DMS153 (cell line): ENCODE measurements at regions not wholly inside any gene's neighbourhood (a gene's known extent, or its start where the extent isn't known, plus 50 kb on each side); places are given as distances from the start of the nearest gene placed in this dataset.

Experiments used
- DNase-seq: peaks from one replicate; lab custom pipeline; 2025; lab: John Stamatoyannopoulos, UW

DNA sequence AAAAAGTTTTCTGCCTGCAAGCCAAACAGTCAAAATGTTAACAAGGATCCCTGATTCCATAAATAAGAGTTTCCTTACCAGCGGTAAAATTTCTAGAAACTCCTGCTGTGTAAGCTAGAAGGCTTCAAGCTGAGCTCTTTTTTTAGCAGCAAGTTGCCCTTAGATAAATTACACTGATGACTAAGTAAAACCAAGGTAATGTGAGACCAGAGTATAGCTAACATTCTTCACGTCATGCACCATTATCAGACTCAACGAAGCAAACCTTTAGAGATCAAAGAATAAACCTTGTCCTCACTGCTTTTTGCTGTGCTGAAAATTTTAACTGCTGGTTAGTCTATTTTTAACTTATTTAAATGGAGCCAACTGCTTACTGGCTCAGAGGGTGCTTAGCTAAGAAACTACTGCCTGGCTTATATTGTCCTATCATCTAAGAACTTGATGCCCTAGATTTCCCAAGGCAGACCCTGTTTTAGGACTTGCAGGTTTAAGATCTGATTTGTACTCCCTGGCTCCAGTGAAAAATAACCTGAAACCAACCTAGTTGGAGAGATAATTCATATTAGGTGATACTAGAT, 900.7 kb downstream of the JRKL start:
- DNase-seq: no peak

GRCh38 chr11:97296301-97296700, 906.5 kb downstream of the JRKL start:
- DNase-seq: no peak

DNA sequence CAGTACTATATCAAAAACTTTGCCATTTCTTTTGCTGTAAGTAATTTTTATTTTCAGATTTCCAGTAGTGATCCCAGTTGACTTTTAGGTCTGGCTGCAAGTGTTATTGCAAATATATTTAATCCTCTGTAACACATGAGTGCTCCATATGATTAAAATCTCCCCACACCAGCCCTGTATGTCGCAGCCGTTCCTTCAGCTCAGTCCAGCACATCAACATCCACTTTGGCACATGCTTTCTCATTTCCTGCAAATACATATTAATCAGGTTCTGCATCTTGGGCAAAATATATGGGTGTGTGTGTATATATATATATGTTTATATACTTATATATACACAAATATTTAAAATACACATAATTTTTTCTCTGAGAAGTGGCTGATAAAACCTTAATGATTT, 919.5 kb downstream of the JRKL start:
- DNase-seq: no peak

DNA sequence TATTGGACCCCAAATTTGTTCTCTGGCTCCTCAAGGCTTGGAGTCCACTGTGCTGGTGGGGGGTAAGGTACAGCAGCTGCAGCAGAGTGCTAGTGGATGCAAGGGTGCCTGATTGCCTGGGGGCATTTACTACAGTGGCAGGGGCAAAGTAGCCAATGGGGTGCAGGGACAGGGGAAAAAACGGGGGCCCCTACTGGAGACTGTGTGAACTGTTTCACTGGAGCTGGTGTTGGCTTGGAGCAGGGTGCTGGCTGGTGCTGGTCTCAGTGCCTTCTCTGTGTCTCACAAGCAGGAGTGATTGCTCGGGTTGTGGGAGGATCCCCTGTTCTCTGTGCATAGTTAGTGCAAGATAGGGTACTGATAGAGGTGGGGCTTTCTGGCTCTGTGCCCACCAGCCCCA, 935.9 kb downstream of the JRKL start:
- no peak for DNase-seq

DNA sequence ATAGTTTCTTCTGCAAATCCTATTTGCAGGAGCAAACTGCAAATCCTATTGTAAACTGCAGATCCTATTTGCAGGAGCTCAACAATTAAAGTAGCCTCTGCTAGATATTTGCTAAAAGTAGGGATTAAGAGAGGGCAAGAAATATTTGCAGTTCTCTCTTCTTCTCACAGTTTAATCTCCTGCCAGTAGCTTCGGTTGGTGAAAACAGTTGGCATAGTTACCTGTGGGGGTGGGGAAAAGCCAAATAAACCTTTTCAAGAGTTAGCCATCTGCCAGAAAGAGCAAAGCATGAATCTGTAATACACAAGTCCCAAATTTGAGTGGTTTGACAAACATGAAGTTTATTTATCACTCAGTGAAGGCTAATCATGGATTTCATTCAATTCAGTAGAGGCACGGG, 942.5 kb downstream of the JRKL start:
- no peak for DNase-seq

- no peak for DNase-seq
Observed at GRCh38 chr11:97336064-97336463, 946.3 kb downstream of the JRKL start.

- DNase-seq: no peak
Observed at GRCh38 chr11:97345032-97345431, 955.2 kb downstream of the JRKL start.

DNA sequence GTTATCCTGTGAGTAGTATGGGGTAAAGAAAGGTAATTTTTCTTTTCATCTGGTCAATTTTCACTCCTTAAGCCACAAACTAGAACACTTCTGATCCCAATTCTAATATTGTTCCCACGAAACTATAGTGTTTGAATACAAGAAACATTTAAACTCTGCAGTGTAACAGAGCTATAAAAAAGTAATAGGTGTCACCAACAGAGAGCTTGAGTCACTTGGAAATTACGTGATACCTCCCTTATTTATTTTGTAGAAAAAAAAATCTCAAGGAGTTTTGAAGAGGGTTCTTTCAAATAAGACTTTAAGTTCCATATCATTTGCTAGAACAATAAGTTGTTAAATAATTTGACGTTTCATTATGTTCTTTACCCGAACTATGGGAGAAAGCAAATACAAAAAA, 959.4 kb downstream of the JRKL start:
- no peak for DNase-seq

DNA sequence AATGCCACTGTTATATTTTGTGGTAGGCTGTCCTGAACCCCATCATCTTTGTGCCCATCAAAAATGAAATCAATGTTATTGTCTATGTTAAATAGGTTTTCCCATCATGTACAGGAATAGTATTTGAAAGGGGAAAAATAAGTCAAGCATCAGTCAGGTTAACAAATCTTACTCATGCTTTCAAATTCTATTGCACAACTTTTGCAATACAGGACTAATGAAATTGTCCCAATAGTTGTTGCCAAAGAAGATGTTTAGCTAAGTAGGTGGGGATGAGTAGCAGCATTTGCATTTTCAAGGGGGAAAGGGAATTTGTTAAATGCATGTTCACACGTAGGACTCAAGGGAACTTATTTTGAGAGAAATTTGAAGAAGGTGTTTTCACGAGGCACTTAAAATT, 962.1 kb downstream of the JRKL start:
- DNase-seq: no peak

- DNase-seq: no peak
Observed at GRCh38 chr11:97354026-97354425, 964.2 kb downstream of the JRKL start.

DNA sequence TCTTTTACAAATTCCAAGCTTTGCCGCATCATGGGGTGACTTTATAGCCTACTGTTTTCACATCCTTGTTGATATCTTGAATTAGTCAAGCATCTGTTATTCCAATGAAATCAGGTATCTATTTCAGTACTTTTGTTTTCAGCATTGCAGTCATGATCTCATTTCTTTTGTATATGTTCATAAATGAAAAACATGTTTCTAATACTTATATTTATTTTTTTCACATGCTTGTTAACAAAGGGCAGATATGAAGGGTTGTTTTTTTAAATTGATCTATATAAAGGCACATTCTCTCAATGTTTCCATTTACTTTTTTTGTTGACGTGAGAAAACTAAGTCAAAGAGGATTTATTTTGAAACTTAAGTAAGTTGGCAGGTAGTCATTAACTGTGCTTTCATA, 964.8 kb downstream of the JRKL start:
- no peak for DNase-seq

- no peak for DNase-seq
Observed at GRCh38 chr11:97355230-97355629, 965.4 kb downstream of the JRKL start.

DNA sequence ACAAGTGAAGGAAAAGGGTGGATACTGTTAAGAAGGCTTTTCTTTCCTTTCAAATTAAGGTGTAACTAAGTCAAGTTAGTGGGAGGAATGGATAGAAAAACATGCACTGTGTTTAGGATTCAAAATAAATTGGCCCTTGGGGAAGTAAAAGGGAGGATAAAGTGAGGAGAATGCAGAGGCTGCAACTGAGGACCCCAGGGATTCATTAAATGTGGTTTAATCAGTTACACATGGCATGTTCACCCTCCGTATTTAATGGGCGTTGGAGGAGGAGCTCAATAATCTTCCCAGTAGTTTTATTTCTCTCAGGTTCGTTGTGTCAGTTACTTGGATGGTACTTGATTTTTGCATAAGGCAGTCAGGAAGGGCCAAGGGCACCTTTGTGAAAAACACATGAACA, 966.3 kb downstream of the JRKL start:
- DNase-seq: no peak

- DNase-seq: no peak
Observed at GRCh38 chr11:97359016-97359415, 969.2 kb downstream of the JRKL start.

GRCh38 chr11:97361812-97362378, 972.1 kb downstream of the JRKL start:
- no peak for DNase-seq

- DNase-seq: no peak
Observed at GRCh38 chr11:97363331-97363730, 973.5 kb downstream of the JRKL start.

DNA sequence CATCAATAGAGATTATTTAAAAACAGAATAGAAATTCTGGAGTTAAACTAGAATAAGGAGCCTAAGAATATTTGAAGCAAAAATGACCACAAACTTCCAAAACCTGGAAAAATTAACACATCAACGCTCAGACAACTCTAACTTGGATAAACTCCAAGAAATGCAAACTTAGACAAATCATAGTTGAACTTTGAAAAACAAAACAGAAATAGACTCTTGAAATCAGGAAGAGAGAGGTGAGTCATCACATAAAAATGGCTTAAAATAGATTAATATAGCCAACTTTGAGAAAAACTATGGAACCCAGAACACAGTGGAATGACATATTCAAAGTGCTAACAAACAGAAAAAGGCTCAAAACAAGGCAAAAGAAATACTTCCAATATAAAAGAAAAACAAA, 974.2 kb downstream of the JRKL start:
- no peak for DNase-seq

GRCh38 chr11:97367406-97368083, 977.7 kb downstream of the JRKL start:
- DNase-seq: no peak

- DNase-seq: no peak
Observed at GRCh38 chr11:97389270-97389669, 999.5 kb downstream of the JRKL start.

DNA sequence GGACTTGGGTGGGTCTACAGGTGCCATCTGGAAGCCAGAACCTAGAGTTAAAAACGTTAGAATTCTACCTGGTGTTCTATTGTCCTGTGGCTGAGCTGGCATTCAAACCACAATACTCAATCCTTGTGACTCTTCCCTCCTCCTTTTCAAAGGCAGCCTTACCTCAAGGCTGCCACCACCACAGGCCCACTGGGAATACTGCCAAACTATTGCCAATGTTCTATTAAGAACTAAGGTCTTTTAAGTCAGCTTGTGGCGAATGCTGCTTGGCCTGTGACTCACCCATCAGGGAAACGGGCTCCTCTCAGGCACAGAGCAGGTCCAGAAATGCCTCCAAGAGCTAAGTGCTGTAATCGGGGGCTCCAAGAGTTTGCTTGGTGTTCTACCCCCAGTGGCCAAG, 1008.4 kb downstream of the JRKL start:
- DNase-seq: no peak

- DNase-seq: no peak
Observed at GRCh38 chr11:97409141-97409540, 1019.3 kb downstream of the JRKL start.

- no peak for DNase-seq
Observed at GRCh38 chr11:97414801-97415200, 1025.0 kb downstream of the JRKL start.

- DNase-seq: no peak
Observed at GRCh38 chr11:97419729-97420128, 1029.9 kb downstream of the JRKL start.

GRCh38 chr11:97428247-97428790, 1038.5 kb downstream of the JRKL start:
- no peak for DNase-seq
